ENCODE measurements at regions not wholly inside any gene's neighbourhood (a gene's known extent, or its start where the extent isn't known, plus 50 kb on each side); places are given as distances from the start of the nearest gene placed in this dataset.

DNA sequence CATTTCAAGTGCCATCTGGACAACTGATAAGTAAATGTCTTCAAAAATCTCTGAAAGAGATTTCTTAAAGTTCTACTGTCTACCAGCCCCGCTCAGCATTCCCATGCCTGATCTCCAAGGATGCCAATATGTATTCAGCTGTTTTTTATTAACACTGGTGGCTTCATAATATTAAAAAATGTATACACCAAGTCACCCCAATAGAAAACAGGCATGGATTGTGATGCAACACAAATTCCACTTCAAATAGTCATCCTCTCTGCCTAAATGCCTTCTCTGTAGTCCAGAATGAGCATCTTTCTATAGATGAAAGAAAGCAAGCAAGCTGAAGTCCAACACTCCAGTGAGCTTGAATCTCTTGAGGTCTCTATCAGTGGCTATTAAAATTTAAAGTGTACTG is 152.2 kb upstream of the PPARGC1A start:
- no peaks in the 10 kb centered on the region for H3K79me2 ChIP-seq (ENCODE audit: control insufficient read depth, insufficient read depth, low read length)
- POLR2A ChIA-PET: no interaction called here
- no peaks in the 10 kb centered on the region for H3K27me3 ChIP-seq (ENCODE audit: control insufficient read depth in 2 of 2, insufficient read depth in 2 of 2, low read length in 2 of 2)
- H3K27ac ChIP-seq (ENCODE audit: extremely low read depth, low read depth, low read length): no peak overlapping the region
- intact Hi-C loops (cut with micrococcal nuclease) (no loop called here), in situ Hi-C loops (cut with MboI) (no loop called here)
- DNase-seq (ENCODE audit: extremely low read depth in 1 of 4, low spot score in 3 of 4) (no peak), FAIRE-seq (no peak), ATAC-seq (no peak)
- H2AFZ ChIP-seq (ENCODE audit: low read depth, low read length): no peak overlapping the region
- no peaks in the 10 kb centered on the region; the same call in 1 of the 2 replicates for H4K20me1 ChIP-seq (replicated peaks; ENCODE audit: control insufficient read depth, insufficient read depth, low read length)
- TF ChIP-seq, protein P1, sequence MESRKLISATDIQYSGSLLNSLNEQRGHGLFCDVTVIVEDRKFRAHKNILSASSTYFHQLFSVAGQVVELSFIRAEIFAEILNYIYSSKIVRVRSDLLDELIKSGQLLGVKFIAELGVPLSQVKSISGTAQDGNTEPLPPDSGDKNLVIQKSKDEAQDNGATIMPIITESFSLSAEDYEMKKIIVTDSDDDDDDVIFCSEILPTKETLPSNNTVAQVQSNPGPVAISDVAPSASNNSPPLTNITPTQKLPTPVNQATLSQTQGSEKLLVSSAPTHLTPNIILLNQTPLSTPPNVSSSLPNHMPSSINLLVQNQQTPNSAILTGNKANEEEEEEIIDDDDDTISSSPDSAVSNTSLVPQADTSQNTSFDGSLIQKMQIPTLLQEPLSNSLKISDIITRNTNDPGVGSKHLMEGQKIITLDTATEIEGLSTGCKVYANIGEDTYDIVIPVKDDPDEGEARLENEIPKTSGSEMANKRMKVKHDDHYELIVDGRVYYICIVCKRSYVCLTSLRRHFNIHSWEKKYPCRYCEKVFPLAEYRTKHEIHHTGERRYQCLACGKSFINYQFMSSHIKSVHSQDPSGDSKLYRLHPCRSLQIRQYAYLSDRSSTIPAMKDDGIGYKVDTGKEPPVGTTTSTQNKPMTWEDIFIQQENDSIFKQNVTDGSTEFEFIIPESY (CRISPR knock-in tag; IDR thresholded peaks at IDR 0.05): no peak
- no peak for TF ChIP-seq PURB (CRISPR knock-in tag; IDR thresholded peaks at IDR 0.05; ENCODE audit: low read depth)
- no peak for TF ChIP-seq NEUROD1 (IDR thresholded peaks at IDR 0.05; ENCODE audit: borderline replicate concordance, low read depth, low read length, partially characterized antibody)
- no peak for TF ChIP-seq CBX1 (IDR thresholded peaks at IDR 0.05; ENCODE audit: low read depth)
- TF ChIP-seq, protein P2, sequence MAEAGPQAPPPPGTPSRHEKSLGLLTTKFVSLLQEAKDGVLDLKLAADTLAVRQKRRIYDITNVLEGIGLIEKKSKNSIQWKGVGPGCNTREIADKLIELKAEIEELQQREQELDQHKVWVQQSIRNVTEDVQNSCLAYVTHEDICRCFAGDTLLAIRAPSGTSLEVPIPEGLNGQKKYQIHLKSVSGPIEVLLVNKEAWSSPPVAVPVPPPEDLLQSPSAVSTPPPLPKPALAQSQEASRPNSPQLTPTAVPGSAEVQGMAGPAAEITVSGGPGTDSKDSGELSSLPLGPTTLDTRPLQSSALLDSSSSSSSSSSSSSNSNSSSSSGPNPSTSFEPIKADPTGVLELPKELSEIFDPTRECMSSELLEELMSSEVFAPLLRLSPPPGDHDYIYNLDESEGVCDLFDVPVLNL (CRISPR knock-in tag; IDR thresholded peaks at IDR 0.05; ENCODE audit: low read depth): no peak
- TF ChIP-seq CBX5 (IDR thresholded peaks at IDR 0.05; ENCODE audit: borderline replicate concordance, low read depth): no peak
- no peak for TF ChIP-seq HNRNPL (IDR thresholded peaks at IDR 0.05; ENCODE audit: low read depth, low read length)
- no peak for TF ChIP-seq ZNF217 (CRISPR knock-in tag; IDR thresholded peaks at IDR 0.05)
- TF ChIP-seq PYGO2 (tag; IDR thresholded peaks at IDR 0.05): no peak
- TF ChIP-seq CBFA2T3 (IDR thresholded peaks at IDR 0.05): no peak
- no peak for TF ChIP-seq SAFB2 (IDR thresholded peaks at IDR 0.05; ENCODE audit: borderline replicate concordance, low read depth, low read length, severe bottlenecking)
- TF ChIP-seq ZZZ3 (IDR thresholded peaks at IDR 0.05): no peak
- TF ChIP-seq STAT5B (CRISPR knock-in tag; IDR thresholded peaks at IDR 0.05): no peak
- H3K9ac ChIP-seq (ENCODE audit: insufficient read depth in 1 of 2, low read depth in 2 of 2, low read length in 2 of 2): no peak overlapping the region
- H3K9me3 ChIP-seq (replicated peaks; ENCODE audit: control insufficient read depth, insufficient read depth, low read depth, low read length): no peaks in the 10 kb centered on the region
- CTCF ChIA-PET (ENCODE audit: low intra/inter-chr PET ratio): no interaction called here
- WGBS (ENCODE audit: insufficient coverage, low coverage, missing lambda C conversion rate): 0% methylated on average over 1 of the region's 1 CpG
- no peak overlapping the region for H3K4me2 ChIP-seq (ENCODE audit: insufficient read depth, low read length)
- no peaks in the 10 kb centered on the region for H3K9me1 ChIP-seq (ENCODE audit: control insufficient read depth, insufficient read depth, low read length)
- no peaks in the 10 kb centered on the region for H3K36me3 ChIP-seq (ENCODE audit: control insufficient read depth, insufficient read depth, low read length)
- H3K4me3 ChIP-seq: no peak overlapping the region
- no peaks in the 10 kb centered on the region for H3K4me1 ChIP-seq (replicated peaks in 1 of 2; ENCODE audit: control insufficient read depth in 2 of 2, insufficient read depth in 2 of 2, low read length in 2 of 2)
- BruUV-seq (replicated peaks): no TSS peak
